DND-41 (cell line): ENCODE measurements at regions not wholly inside any gene's neighbourhood (a gene's known extent, or its start where the extent isn't known, plus 50 kb on each side); places are given as distances from the start of the nearest gene placed in this dataset.

Experiments
- EZH2 ChIP-seq: IDR thresholded peaks from 3 replicates; pipeline ENCODE4 v1.6.1; 2012; ENCODE audit warnings: borderline replicate concordance, low read depth, mild to moderate bottlenecking, moderate library complexity, low read length, inconsistent platforms; ENCODE audit not compliant: severe bottlenecking
- TF ChIP-seq, protein P1 (sequence below): IDR thresholded peaks from 2 replicates; pipeline ENCODE4 v1.5.1; 2012; ENCODE audit warnings: borderline replicate concordance, low read length, moderate library complexity, mild to moderate bottlenecking; ENCODE audit not compliant: poor library complexity, severe bottlenecking; ENCODE audit errors: extremely low read depth

DNA sequence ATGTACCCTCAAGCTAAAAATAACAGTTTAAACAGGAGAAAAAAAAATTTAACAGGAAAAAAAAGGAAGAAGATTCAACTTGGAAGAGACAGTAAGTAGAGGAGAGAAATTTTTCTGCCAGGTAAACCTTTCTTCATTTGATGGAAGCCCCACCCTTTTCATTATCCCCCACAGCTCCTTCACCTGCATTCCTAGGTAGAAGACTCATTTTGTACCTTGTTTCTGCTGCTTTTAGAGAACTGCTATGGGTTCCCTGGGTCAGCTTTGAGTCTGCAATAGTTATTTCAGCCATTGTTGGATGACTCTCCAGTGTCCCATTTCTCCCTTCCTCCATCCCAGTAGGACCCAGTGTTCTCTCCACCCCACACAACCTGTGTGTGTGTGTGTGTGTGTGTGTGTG is 74.1 kb upstream of the CPEB4 start:
- TF ChIP-seq, protein P1, sequence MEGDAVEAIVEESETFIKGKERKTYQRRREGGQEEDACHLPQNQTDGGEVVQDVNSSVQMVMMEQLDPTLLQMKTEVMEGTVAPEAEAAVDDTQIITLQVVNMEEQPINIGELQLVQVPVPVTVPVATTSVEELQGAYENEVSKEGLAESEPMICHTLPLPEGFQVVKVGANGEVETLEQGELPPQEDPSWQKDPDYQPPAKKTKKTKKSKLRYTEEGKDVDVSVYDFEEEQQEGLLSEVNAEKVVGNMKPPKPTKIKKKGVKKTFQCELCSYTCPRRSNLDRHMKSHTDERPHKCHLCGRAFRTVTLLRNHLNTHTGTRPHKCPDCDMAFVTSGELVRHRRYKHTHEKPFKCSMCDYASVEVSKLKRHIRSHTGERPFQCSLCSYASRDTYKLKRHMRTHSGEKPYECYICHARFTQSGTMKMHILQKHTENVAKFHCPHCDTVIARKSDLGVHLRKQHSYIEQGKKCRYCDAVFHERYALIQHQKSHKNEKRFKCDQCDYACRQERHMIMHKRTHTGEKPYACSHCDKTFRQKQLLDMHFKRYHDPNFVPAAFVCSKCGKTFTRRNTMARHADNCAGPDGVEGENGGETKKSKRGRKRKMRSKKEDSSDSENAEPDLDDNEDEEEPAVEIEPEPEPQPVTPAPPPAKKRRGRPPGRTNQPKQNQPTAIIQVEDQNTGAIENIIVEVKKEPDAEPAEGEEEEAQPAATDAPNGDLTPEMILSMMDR = no peak
- TF ChIP-seq EZH2 = no peak
